ENCODE measurements at regions not wholly inside any gene's neighbourhood (a gene's known extent, or its start where the extent isn't known, plus 50 kb on each side); places are given as distances from the start of the nearest gene placed in this dataset.

DNA sequence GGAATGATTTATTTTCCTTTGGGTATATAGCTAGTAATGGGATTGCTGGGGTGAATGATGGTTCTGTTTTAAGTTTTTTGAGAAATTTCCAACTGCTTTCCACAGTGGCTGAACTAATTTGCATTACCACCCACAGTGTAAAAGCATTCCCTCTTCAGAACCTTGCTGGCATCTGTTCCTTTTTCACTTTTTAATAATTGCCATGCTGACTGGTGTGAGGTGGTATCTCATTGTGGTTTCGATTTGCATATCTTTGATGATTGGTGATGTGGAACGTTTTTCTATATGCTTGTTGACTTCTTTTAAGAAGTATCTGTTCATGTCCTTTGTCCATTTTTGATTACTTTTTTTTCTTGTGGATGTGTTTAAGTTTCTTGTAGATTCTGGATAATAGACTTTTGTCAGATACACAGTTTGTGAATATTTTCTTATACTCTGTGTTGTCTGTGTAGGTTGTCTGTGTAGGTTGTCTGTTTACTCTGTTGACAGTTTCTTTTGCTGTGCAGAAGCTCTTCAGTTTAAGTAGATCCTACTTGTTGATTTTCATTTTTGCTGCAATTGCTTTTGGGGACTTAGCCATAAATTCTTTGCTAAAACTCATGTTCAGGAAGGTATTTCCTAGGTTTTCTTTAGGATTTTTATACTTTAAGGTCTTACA, 291.8 kb upstream of the DDI1 start:
- TF ChIP-seq EGR1 (IDR thresholded peaks at IDR 0.05; ENCODE audit: borderline replicate concordance in 1 of 2, low read depth in 2 of 2, low read length in 2 of 2): no peak
- no peak for TF ChIP-seq CHD2 (IDR thresholded peaks at IDR 0.05; ENCODE audit: borderline replicate concordance, low read depth, low read length)
- TF ChIP-seq MXI1 (IDR thresholded peaks at IDR 0.05; ENCODE audit: low read depth, low read length): no peak
- TF ChIP-seq, protein P1, sequence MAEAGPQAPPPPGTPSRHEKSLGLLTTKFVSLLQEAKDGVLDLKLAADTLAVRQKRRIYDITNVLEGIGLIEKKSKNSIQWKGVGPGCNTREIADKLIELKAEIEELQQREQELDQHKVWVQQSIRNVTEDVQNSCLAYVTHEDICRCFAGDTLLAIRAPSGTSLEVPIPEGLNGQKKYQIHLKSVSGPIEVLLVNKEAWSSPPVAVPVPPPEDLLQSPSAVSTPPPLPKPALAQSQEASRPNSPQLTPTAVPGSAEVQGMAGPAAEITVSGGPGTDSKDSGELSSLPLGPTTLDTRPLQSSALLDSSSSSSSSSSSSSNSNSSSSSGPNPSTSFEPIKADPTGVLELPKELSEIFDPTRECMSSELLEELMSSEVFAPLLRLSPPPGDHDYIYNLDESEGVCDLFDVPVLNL (IDR thresholded peaks at IDR 0.05; ENCODE audit: low read depth, low read length): no peak
- TF ChIP-seq, protein P2, sequence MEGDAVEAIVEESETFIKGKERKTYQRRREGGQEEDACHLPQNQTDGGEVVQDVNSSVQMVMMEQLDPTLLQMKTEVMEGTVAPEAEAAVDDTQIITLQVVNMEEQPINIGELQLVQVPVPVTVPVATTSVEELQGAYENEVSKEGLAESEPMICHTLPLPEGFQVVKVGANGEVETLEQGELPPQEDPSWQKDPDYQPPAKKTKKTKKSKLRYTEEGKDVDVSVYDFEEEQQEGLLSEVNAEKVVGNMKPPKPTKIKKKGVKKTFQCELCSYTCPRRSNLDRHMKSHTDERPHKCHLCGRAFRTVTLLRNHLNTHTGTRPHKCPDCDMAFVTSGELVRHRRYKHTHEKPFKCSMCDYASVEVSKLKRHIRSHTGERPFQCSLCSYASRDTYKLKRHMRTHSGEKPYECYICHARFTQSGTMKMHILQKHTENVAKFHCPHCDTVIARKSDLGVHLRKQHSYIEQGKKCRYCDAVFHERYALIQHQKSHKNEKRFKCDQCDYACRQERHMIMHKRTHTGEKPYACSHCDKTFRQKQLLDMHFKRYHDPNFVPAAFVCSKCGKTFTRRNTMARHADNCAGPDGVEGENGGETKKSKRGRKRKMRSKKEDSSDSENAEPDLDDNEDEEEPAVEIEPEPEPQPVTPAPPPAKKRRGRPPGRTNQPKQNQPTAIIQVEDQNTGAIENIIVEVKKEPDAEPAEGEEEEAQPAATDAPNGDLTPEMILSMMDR (IDR thresholded peaks at IDR 0.05 in 2 of 3, conservative IDR thresholded peaks at IDR 0.05 in 1 of 3; ENCODE audit: control insufficient read depth in 2 of 3, extremely low read depth in 1 of 3, insufficient read depth in 1 of 3, low read depth in 3 of 3, low read length in 3 of 3): no peak
- TF ChIP-seq POLR2A (IDR thresholded peaks at IDR 0.05; ENCODE audit: low read depth, low read length): no peak
- TF ChIP-seq FOS (IDR thresholded peaks at IDR 0.05; ENCODE audit: borderline replicate concordance, extremely low read depth, insufficient read length): no peak
- TF ChIP-seq SP1 (IDR thresholded peaks at IDR 0.05; ENCODE audit: low read depth, low read length): no peak
- no peak for TF ChIP-seq BCL11A (IDR thresholded peaks at IDR 0.05; ENCODE audit: low read depth, low read length)
- TF ChIP-seq FOXK2 (IDR thresholded peaks at IDR 0.05): no peak
- TF ChIP-seq EZH2 (IDR thresholded peaks at IDR 0.05; ENCODE audit: borderline replicate concordance, control insufficient read depth, low read depth, low read length): no peak
- TF ChIP-seq, protein P3, sequence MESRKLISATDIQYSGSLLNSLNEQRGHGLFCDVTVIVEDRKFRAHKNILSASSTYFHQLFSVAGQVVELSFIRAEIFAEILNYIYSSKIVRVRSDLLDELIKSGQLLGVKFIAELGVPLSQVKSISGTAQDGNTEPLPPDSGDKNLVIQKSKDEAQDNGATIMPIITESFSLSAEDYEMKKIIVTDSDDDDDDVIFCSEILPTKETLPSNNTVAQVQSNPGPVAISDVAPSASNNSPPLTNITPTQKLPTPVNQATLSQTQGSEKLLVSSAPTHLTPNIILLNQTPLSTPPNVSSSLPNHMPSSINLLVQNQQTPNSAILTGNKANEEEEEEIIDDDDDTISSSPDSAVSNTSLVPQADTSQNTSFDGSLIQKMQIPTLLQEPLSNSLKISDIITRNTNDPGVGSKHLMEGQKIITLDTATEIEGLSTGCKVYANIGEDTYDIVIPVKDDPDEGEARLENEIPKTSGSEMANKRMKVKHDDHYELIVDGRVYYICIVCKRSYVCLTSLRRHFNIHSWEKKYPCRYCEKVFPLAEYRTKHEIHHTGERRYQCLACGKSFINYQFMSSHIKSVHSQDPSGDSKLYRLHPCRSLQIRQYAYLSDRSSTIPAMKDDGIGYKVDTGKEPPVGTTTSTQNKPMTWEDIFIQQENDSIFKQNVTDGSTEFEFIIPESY (IDR thresholded peaks at IDR 0.05): no peak

Data from GM12878 (cell line).